ENCODE measurements at regions not wholly inside any gene's neighbourhood (a gene's known extent, or its start where the extent isn't known, plus 50 kb on each side); places are given as distances from the start of the nearest gene placed in this dataset.

DNA sequence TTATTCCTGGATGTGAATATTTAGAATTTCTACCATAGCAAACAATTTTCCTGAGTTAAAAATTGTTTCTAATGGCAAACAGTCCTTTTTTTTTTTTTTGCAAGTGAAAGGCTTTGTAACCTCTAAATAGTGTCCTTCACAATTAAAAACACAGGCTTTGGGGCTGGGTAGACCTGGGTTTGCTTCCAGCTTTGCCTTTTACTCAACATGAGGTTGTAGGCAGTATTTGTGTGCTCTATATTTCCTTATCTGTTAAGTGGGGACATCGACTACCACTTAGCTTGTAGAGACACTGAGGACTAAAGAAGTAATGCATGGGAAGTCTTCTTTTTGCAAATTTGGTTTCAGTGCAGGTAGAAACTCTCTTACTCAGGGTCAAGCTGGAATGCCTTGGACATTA lies 169.4 kb upstream of the GRB10 start:
- H3K23ac ChIP-seq (ENCODE audit: insufficient read length, low read depth, low read length) = no peak overlapping the region
- H4K20me1 ChIP-seq (ENCODE audit: control insufficient read depth, insufficient read depth, insufficient read length) = no peaks in the 10 kb centered on the region

More for the DNA sequence above, 169.4 kb upstream of the GRB10 start:
- Mint-ChIP-seq H3K36me3 (ENCODE audit: insufficient read depth in 1 of 3, low read depth in 3 of 3) (peaks cover 0 to 22% (median 15%) of the 10 kb centered on the region in 3 experiments; a peak in 6 of 7 replicates), H3K4me1 (peaks cover 3 to 19% of the 10 kb centered on the region in 2 experiments; a peak in 3 of 4 replicates), H3K9me3 (peaks cover 1 to 43% of the 10 kb centered on the region in 2 experiments; a peak in 4 of 5 replicates), H3K27ac (no peak overlapping the region), H3K4me3 (no peak overlapping the region), H3K27me3 (ENCODE audit: low read depth) (peaks cover 38% of the 10 kb centered on the region)
- H2AK5ac ChIP-seq (ENCODE audit: insufficient read length, low read length) = no peak overlapping the region
- TF ChIP-seq, protein P1, sequence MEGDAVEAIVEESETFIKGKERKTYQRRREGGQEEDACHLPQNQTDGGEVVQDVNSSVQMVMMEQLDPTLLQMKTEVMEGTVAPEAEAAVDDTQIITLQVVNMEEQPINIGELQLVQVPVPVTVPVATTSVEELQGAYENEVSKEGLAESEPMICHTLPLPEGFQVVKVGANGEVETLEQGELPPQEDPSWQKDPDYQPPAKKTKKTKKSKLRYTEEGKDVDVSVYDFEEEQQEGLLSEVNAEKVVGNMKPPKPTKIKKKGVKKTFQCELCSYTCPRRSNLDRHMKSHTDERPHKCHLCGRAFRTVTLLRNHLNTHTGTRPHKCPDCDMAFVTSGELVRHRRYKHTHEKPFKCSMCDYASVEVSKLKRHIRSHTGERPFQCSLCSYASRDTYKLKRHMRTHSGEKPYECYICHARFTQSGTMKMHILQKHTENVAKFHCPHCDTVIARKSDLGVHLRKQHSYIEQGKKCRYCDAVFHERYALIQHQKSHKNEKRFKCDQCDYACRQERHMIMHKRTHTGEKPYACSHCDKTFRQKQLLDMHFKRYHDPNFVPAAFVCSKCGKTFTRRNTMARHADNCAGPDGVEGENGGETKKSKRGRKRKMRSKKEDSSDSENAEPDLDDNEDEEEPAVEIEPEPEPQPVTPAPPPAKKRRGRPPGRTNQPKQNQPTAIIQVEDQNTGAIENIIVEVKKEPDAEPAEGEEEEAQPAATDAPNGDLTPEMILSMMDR (conservative IDR thresholded peaks at IDR 0.05) = no peak
- H3K27me3 ChIP-seq (ENCODE audit: insufficient read depth, low read length) = peaks cover 26% of the 10 kb centered on the region
- no peak overlapping the region for H2BK120ac ChIP-seq (ENCODE audit: low read depth, low read length, poor library complexity, severe bottlenecking)
- no peak overlapping the region for H2BK15ac ChIP-seq (ENCODE audit: low read depth, low read length)
- no peak overlapping the region for H3K56ac ChIP-seq (ENCODE audit: insufficient read length, low read depth, low read length)
- H3K14ac ChIP-seq (ENCODE audit: insufficient read depth, low read length) = no peak overlapping the region
- no peak overlapping the region for H4K91ac ChIP-seq (ENCODE audit: insufficient read length, low read depth, low read length)
- no peak for DNase-seq
- H3K79me1 ChIP-seq (ENCODE audit: insufficient read depth, low read depth, low read length, poor library complexity, severe bottlenecking) = no peaks in the 10 kb centered on the region
- H2BK5ac ChIP-seq (ENCODE audit: insufficient read length, low read length) = no peak overlapping the region
- H3K9ac ChIP-seq (ENCODE audit: extremely low read depth, insufficient read length, low read length) = no peak overlapping the region
- no CpG with 5 or more reads among the region's 1 CpG for WGBS (ENCODE audit: extremely low coverage, insufficient read length, low lambda C conversion rate)
- H4K5ac ChIP-seq (ENCODE audit: insufficient read length, low read depth, low read length) = no peak overlapping the region
- H3K18ac ChIP-seq (ENCODE audit: insufficient read length, low read depth, low read length) = no peak overlapping the region
- no peak overlapping the region for H2BK20ac ChIP-seq (ENCODE audit: low read depth, low read length, poor library complexity, severe bottlenecking)
- H3K4me1 ChIP-seq (ENCODE audit: insufficient read depth, low read length) = no peaks in the 10 kb centered on the region
- no peak overlapping the region for H3K4ac ChIP-seq (ENCODE audit: low read depth, low read length)
- no peak overlapping the region for H3K4me2 ChIP-seq (ENCODE audit: insufficient read depth, insufficient read length, low read length)
- H3K23me2 ChIP-seq (ENCODE audit: insufficient read length, low read depth, low read length, poor library complexity, severe bottlenecking) = no peaks in the 10 kb centered on the region
- H3T11ph ChIP-seq (ENCODE audit: low read length) = no peak overlapping the region
- no peak overlapping the region for H3K27ac ChIP-seq (ENCODE audit: insufficient read length, low read depth, low read length)
- H2AFZ ChIP-seq (ENCODE audit: low read length) = no peak overlapping the region
- H2BK12ac ChIP-seq (ENCODE audit: insufficient read length, low read depth, low read length) = no peak overlapping the region
- no peak overlapping the region for H4K8ac ChIP-seq (replicated peaks; ENCODE audit: insufficient read length, low read depth, low read length)
- H3K79me2 ChIP-seq (ENCODE audit: insufficient read depth, low read length) = no peaks in the 10 kb centered on the region
- H3K9me3 ChIP-seq (ENCODE audit: control insufficient read depth, low read depth, low read length) = peaks cover 8% of the 10 kb centered on the region

Data from H9 (cell line).